OCI-LY7 (cell line): ENCODE measurements at regions not wholly inside any gene's neighbourhood (a gene's known extent, or its start where the extent isn't known, plus 50 kb on each side); places are given as distances from the start of the nearest gene placed in this dataset.
"Not testable (repeated sequence)": the region's sequence is repeated elsewhere in the genome, so short reads cannot be mapped to it uniquely, and the experiment has no call there.

Experiments
- BruUV-seq: library from RNA; stranded (reverse); fragments of 400-500 nt; replicated peaks from 2 replicates; lab custom pipeline; 2021; lab: Mats Ljungman, UMichigan
- CTCF ChIA-PET: fragments of 300-600 bp; sonication (Branson Sonifier 250); formaldehyde crosslinking; loops from one replicate; lab custom pipeline; 2022; ENCODE audit warnings: antibody characterized with exemption; ENCODE audit not compliant: unreplicated experiment; lab: Charles Lee
- POLR2A ChIA-PET: fragments of 300-600 bp; sonication (Branson Sonifier 250); formaldehyde crosslinking; loops from one replicate; lab custom pipeline; 2022; ENCODE audit warnings: antibody characterized with exemption; lab: Charles Lee
- DNase-seq: peaks from one replicate; pipeline ENCODE4 v3.0.0-alpha.2; 2015; ENCODE audit warnings: low spot score
- H2AFZ ChIP-seq: fragments of 200-600 bp; sonication (generic), shearing (Covaris generic); 2 replicates; pipeline ENCODE4 v1.6.1; 2014; ENCODE audit warnings: mild to moderate bottlenecking, antibody characterized with exemption, low read length, moderate library complexity
- H3K27ac ChIP-seq: fragments of 200-600 bp; sonication (generic); 2 replicates; pipeline ENCODE4 v1.5.1; 2014; ENCODE audit warnings: mixed run types, low read depth, mild to moderate bottlenecking, moderate library complexity, low read length, inconsistent platforms; ENCODE audit not compliant: poor library complexity, severe bottlenecking
- H3K36me3 ChIP-seq: fragments of 200-600 bp; sonication (generic); 2 replicates; pipeline ENCODE4 v1.6.1; 2014; ENCODE audit warnings: mild to moderate bottlenecking, antibody characterized with exemption, low read length, moderate library complexity, mixed read lengths; ENCODE audit not compliant: insufficient read depth
- H3K4me1 ChIP-seq: fragments of 200-600 bp; sonication (generic); 2 replicates; pipeline ENCODE4 v1.5.1; 2014; ENCODE audit warnings: mild to moderate bottlenecking, low read length; ENCODE audit not compliant: insufficient read depth, poor library complexity, severe bottlenecking
- H3K4me2 ChIP-seq: fragments of 200-600 bp; sonication (generic); 2 replicates; pipeline ENCODE4 v1.6.1; 2014; ENCODE audit warnings: mild to moderate bottlenecking, low read length
- H3K4me3 ChIP-seq: fragments of 200-600 bp; sonication (generic); 2 replicates; pipeline ENCODE4 v1.5.1; 2014; ENCODE audit warnings: mild to moderate bottlenecking, low read depth, low read length; ENCODE audit not compliant: poor library complexity, severe bottlenecking
- H3K79me2 ChIP-seq: fragments of 200-600 bp; sonication (generic); 2 replicates; pipeline ENCODE4 v1.6.1; 2016; ENCODE audit warnings: low read depth, mild to moderate bottlenecking, low read length, moderate library complexity, mixed read lengths; ENCODE audit not compliant: insufficient read depth
- H3K9me2 ChIP-seq: fragments of 200-600 bp; sonication (generic); 2 replicates; pipeline ENCODE4 v1.6.1; 2016; ENCODE audit warnings: mild to moderate bottlenecking, low read length, mixed read lengths; ENCODE audit not compliant: insufficient read depth
- H3K9me3 ChIP-seq: fragments of 200-600 bp; sonication (generic); 2 replicates; pipeline ENCODE4 v1.6.1; 2014; ENCODE audit warnings: mild to moderate bottlenecking, mixed run types, low read length, mixed read lengths
- H4K20me1 ChIP-seq: fragments of 200-600 bp; sonication (generic); 2 replicates; pipeline ENCODE4 v1.6.1; 2014; ENCODE audit warnings: mild to moderate bottlenecking, antibody characterized with exemption, low read length, moderate library complexity, mixed read lengths; ENCODE audit not compliant: insufficient read depth
- EZH2phosphoT487 ChIP-seq: fragments of 200-600 bp; sonication (generic); IDR thresholded peaks from 2 replicates; pipeline ENCODE4 v1.6.1; 2018; ENCODE audit warnings: low read depth, borderline replicate concordance, mild to moderate bottlenecking, mixed run types, antibody characterized with exemption, low read length, moderate library complexity, mixed read lengths
- intact Hi-C: fragments of 100-400 bp; cut with micrococcal nuclease; formaldehyde crosslinking; loops from one replicate; pipeline ENCODE4 v1.10.0; 2022; ENCODE audit not compliant: unreplicated experiment
- TF ChIP-seq, protein P1 (sequence below): fragments of 200-600 bp; sonication (generic); conservative IDR thresholded peaks from 2 replicates; pipeline ENCODE4 v1.5.1; 2014; ENCODE audit warnings: mild to moderate bottlenecking, antibody characterized with exemption, low read length, moderate library complexity, mixed read lengths

DNA sequence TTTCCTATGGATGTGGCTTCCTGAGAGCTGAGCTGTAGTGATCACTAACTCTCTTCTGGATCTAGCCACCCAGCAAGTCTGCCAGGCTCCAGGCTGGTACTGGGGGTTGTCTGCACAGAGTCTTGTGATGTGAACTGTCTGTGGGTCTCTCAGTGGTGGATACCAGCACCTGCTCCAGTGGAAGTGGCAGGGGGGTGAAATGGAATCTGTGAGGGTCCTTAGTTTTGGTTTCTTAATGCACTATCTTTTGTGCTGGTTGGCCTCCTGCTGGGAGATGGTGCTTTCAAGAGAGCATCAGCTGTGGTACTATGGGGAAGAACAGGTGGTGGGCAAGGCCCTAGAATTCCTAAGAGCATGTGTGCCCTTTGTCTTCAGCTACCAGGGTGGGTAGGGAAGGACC is 140.7 kb downstream of the TENT5C start:
- H3K36me3 ChIP-seq, H3K4me2 ChIP-seq, H3K4me3 ChIP-seq, H2AFZ ChIP-seq, H3K9me2 ChIP-seq, DNase-seq, H3K27ac ChIP-seq, H3K79me2 ChIP-seq, BruUV-seq, H4K20me1 ChIP-seq, intact Hi-C loops, H3K4me1 ChIP-seq, CTCF ChIA-PET, H3K9me3 ChIP-seq: not testable (repeated sequence)
- POLR2A ChIA-PET: interaction anchor here (0.7 kb wide), 1 partner anchor 62 kb away, joined by 3 read pairs; no protein-coding TSS in a partner anchor

DNA sequence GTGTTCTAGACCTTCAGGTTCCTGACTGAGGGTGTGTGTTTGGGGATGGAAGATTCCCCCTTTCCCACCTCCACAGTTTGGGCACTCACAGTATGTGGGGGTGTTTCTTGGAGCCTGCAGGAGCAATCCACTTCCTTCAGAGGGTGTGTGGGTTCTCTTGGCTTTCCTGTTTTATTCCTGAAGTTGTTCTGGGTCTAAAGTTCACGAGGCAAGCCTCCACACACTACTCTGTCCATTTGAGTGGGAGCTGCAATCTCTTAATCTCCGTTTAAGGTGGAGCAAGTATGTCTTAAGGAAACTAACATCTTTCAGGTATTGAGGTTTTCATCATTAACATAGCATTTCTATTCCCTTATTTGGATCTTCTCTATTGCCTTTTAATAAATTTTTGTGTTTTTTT is 141.8 kb downstream of the TENT5C start:
- Histone ChIP-seq H3K4me2 (no peak overlapping the region), H3K79me2 (no peaks in the 10 kb centered on the region), H2AFZ (no peak overlapping the region), H3K9me3 (no peaks in the 10 kb centered on the region), H3K4me3 (no peak overlapping the region), H3K4me1 (no peaks in the 10 kb centered on the region), H4K20me1 (no peaks in the 10 kb centered on the region), H3K36me3 (no peaks in the 10 kb centered on the region), H3K27ac (no peak overlapping the region), H3K9me2 (no peaks in the 10 kb centered on the region)
- intact Hi-C loops: no loop called here
- TF ChIP-seq EZH2phosphoT487: no peak
- TF ChIP-seq, protein P1, sequence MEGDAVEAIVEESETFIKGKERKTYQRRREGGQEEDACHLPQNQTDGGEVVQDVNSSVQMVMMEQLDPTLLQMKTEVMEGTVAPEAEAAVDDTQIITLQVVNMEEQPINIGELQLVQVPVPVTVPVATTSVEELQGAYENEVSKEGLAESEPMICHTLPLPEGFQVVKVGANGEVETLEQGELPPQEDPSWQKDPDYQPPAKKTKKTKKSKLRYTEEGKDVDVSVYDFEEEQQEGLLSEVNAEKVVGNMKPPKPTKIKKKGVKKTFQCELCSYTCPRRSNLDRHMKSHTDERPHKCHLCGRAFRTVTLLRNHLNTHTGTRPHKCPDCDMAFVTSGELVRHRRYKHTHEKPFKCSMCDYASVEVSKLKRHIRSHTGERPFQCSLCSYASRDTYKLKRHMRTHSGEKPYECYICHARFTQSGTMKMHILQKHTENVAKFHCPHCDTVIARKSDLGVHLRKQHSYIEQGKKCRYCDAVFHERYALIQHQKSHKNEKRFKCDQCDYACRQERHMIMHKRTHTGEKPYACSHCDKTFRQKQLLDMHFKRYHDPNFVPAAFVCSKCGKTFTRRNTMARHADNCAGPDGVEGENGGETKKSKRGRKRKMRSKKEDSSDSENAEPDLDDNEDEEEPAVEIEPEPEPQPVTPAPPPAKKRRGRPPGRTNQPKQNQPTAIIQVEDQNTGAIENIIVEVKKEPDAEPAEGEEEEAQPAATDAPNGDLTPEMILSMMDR: no peak
- CTCF ChIA-PET: interaction anchor here (0.6 kb wide), 1 partner anchor 10 kb away, joined by 4 read pairs; no protein-coding TSS in a partner anchor
- no peak for DNase-seq
- POLR2A ChIA-PET: no interaction called here
- no TSS peak for BruUV-seq

DNA sequence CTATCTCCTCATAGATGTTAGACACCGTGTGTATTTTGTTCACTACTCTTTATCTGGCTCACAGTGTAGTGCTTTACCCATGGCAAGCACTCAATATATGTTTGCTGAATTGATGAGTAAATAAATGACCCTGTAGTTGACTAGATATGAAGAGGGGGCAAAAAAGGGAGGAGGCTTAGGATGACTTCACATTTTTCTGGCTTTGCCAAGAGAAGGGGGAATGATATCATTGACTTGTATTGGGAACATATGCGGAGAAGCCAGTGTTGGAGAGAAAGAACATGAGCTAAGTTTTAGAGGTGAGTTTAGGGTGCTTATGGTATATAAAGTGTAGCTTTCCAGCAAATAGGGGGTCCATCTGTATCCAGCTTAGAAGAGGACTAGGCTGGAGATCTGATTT is 145.5 kb downstream of the TENT5C start:
- no peaks in the 10 kb centered on the region for H3K79me2 ChIP-seq
- CTCF ChIA-PET: no interaction called here
- no peaks in the 10 kb centered on the region for H3K36me3 ChIP-seq
- H3K27ac ChIP-seq: no peak overlapping the region
- H3K4me1 ChIP-seq: no peaks in the 10 kb centered on the region
- no peak overlapping the region for H3K4me2 ChIP-seq
- no peak overlapping the region for H3K4me3 ChIP-seq
- H2AFZ ChIP-seq: no peak overlapping the region
- H4K20me1 ChIP-seq: no peaks in the 10 kb centered on the region
- DNase-seq: no peak
- POLR2A ChIA-PET: no interaction called here
- H3K9me3 ChIP-seq: no peaks in the 10 kb centered on the region
- intact Hi-C loops: no loop called here
- no peaks in the 10 kb centered on the region for H3K9me2 ChIP-seq
- TF ChIP-seq EZH2phosphoT487: no peak
- TF ChIP-seq, protein P1: no peak
- no TSS peak for BruUV-seq
